OCI-LY7 (cell line): ENCODE measurements at regions not wholly inside any gene's neighbourhood (a gene's known extent, or its start where the extent isn't known, plus 50 kb on each side); places are given as distances from the start of the nearest gene placed in this dataset.

ENCODE experiments used
- BruUV-seq: library from RNA; stranded (reverse); fragments of 400-500 nt; replicated peaks from 2 replicates; lab custom pipeline; 2021; lab: Mats Ljungman, UMichigan
- CTCF ChIA-PET: fragments of 300-600 bp; sonication (Branson Sonifier 250); formaldehyde crosslinking; loops from one replicate; lab custom pipeline; 2022; ENCODE audit warnings: antibody characterized with exemption; ENCODE audit not compliant: unreplicated experiment; lab: Charles Lee
- POLR2A ChIA-PET: fragments of 300-600 bp; sonication (Branson Sonifier 250); formaldehyde crosslinking; loops from one replicate; lab custom pipeline; 2022; ENCODE audit warnings: antibody characterized with exemption; lab: Charles Lee
- DNase-seq: peaks from one replicate; pipeline ENCODE4 v3.0.0-alpha.2; 2015; ENCODE audit warnings: low spot score
- H2AFZ ChIP-seq: fragments of 200-600 bp; sonication (generic), shearing (Covaris generic); 2 replicates; pipeline ENCODE4 v1.6.1; 2014; ENCODE audit warnings: mild to moderate bottlenecking, antibody characterized with exemption, low read length, moderate library complexity
- H3K27ac ChIP-seq: fragments of 200-600 bp; sonication (generic); 2 replicates; pipeline ENCODE4 v1.5.1; 2014; ENCODE audit warnings: mixed run types, low read depth, mild to moderate bottlenecking, moderate library complexity, low read length, inconsistent platforms; ENCODE audit not compliant: poor library complexity, severe bottlenecking
- H3K36me3 ChIP-seq: fragments of 200-600 bp; sonication (generic); 2 replicates; pipeline ENCODE4 v1.6.1; 2014; ENCODE audit warnings: mild to moderate bottlenecking, antibody characterized with exemption, low read length, moderate library complexity, mixed read lengths; ENCODE audit not compliant: insufficient read depth
- H3K4me1 ChIP-seq: fragments of 200-600 bp; sonication (generic); 2 replicates; pipeline ENCODE4 v1.5.1; 2014; ENCODE audit warnings: mild to moderate bottlenecking, low read length; ENCODE audit not compliant: insufficient read depth, poor library complexity, severe bottlenecking
- H3K4me2 ChIP-seq: fragments of 200-600 bp; sonication (generic); 2 replicates; pipeline ENCODE4 v1.6.1; 2014; ENCODE audit warnings: mild to moderate bottlenecking, low read length
- H3K4me3 ChIP-seq: fragments of 200-600 bp; sonication (generic); 2 replicates; pipeline ENCODE4 v1.5.1; 2014; ENCODE audit warnings: mild to moderate bottlenecking, low read depth, low read length; ENCODE audit not compliant: poor library complexity, severe bottlenecking
- H3K79me2 ChIP-seq: fragments of 200-600 bp; sonication (generic); 2 replicates; pipeline ENCODE4 v1.6.1; 2016; ENCODE audit warnings: low read depth, mild to moderate bottlenecking, low read length, moderate library complexity, mixed read lengths; ENCODE audit not compliant: insufficient read depth
- H3K9me2 ChIP-seq: fragments of 200-600 bp; sonication (generic); 2 replicates; pipeline ENCODE4 v1.6.1; 2016; ENCODE audit warnings: mild to moderate bottlenecking, low read length, mixed read lengths; ENCODE audit not compliant: insufficient read depth
- H3K9me3 ChIP-seq: fragments of 200-600 bp; sonication (generic); 2 replicates; pipeline ENCODE4 v1.6.1; 2014; ENCODE audit warnings: mild to moderate bottlenecking, mixed run types, low read length, mixed read lengths
- H4K20me1 ChIP-seq: fragments of 200-600 bp; sonication (generic); 2 replicates; pipeline ENCODE4 v1.6.1; 2014; ENCODE audit warnings: mild to moderate bottlenecking, antibody characterized with exemption, low read length, moderate library complexity, mixed read lengths; ENCODE audit not compliant: insufficient read depth
- CTCF ChIP-seq: fragments of 200-600 bp; sonication (generic); conservative IDR thresholded peaks from 2 replicates; pipeline ENCODE4 v1.5.1; 2014; ENCODE audit warnings: mild to moderate bottlenecking, antibody characterized with exemption, low read length, moderate library complexity, mixed read lengths
- EZH2phosphoT487 ChIP-seq: fragments of 200-600 bp; sonication (generic); IDR thresholded peaks from 2 replicates; pipeline ENCODE4 v1.6.1; 2018; ENCODE audit warnings: low read depth, borderline replicate concordance, mild to moderate bottlenecking, mixed run types, antibody characterized with exemption, low read length, moderate library complexity, mixed read lengths
- intact Hi-C: fragments of 100-400 bp; cut with micrococcal nuclease; formaldehyde crosslinking; loops from one replicate; pipeline ENCODE4 v1.10.0; 2022; ENCODE audit not compliant: unreplicated experiment

DNA sequence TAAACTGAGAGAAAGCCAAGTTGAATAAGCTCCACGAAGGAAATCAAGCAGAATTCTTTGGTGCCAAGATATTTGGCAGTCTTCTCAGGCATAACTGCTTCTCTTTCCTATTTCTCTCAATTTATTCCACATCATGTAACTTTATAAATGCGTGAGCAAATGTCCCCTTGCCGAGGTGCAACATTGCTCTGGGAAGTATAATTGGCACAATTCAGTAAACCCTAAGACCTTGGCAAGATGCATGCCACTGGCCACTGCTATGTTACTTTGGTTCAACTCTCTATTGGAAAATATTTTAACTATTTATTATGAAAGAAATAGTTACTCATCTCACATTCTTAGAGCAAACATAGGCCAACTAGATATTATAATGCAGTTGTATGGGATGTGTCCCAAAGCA, 170.2 kb downstream of the SUCNR1 start:
- no peaks in the 10 kb centered on the region for H3K79me2 ChIP-seq
- no peak for DNase-seq
- no peak overlapping the region for H2AFZ ChIP-seq
- no peak overlapping the region for H3K27ac ChIP-seq
- H3K9me2 ChIP-seq, result no peaks in the 10 kb centered on the region
- no peak overlapping the region for H3K4me2 ChIP-seq
- ChIA-PET POLR2A (interaction anchor here (0.6 kb wide), 1 partner anchor 565 kb away, joined by 3 read pairs; no protein-coding TSS in a partner anchor), CTCF (no interaction called here)
- intact Hi-C loops, result no loop called here
- no peaks in the 10 kb centered on the region for H4K20me1 ChIP-seq
- no TSS peak for BruUV-seq
- TF ChIP-seq CTCF (no peak), EZH2phosphoT487 (no peak)
- H3K36me3 ChIP-seq, result no peaks in the 10 kb centered on the region
- no peaks in the 10 kb centered on the region for H3K4me1 ChIP-seq
- no peaks in the 10 kb centered on the region for H3K9me3 ChIP-seq
- H3K4me3 ChIP-seq, result no peak overlapping the region

DNA sequence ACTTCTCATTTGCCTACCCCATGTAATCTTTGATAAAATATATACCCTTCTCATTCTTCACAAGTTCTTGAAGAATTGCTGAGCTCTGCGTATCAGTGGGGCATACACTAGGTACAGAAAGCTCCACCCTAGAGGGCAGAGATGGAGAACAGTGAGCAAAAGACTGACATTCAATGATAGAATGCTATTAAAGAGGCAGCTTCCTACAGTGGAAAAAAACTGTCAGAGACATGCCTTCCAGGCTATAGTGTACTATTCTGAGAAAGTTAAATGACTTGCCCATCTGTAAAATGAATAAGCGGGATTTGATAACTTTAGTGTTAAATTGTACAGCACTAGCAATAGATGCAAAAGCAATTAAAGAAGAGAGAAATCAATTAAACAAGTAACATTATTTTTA, 172.8 kb downstream of the SUCNR1 start:
- no peak overlapping the region for H3K27ac ChIP-seq
- no peak overlapping the region for H3K4me2 ChIP-seq
- no peaks in the 10 kb centered on the region for H3K4me1 ChIP-seq
- no peaks in the 10 kb centered on the region for H3K9me3 ChIP-seq
- intact Hi-C loops, result no loop called here
- no peaks in the 10 kb centered on the region for H3K9me2 ChIP-seq
- no peak for DNase-seq
- no peak overlapping the region for H2AFZ ChIP-seq
- ChIA-PET CTCF (no interaction called here), POLR2A (interaction anchor here (0.6 to 0.9 kb wide), 2 partner anchors 12 to 244 kb away, joined by 3 to 7 read pairs; no protein-coding TSS in a partner anchor)
- H3K36me3 ChIP-seq, result no peaks in the 10 kb centered on the region
- H3K4me3 ChIP-seq, result no peak overlapping the region
- TF ChIP-seq CTCF (no peak), EZH2phosphoT487 (no peak)
- H4K20me1 ChIP-seq, result no peaks in the 10 kb centered on the region
- H3K79me2 ChIP-seq, result no peaks in the 10 kb centered on the region
- no TSS peak for BruUV-seq

- Histone ChIP-seq H3K4me1 (no peaks in the 10 kb centered on the region), H3K9me2 (no peaks in the 10 kb centered on the region), H3K36me3 (no peaks in the 10 kb centered on the region), H3K27ac (no peak overlapping the region), H3K9me3 (no peaks in the 10 kb centered on the region), H3K79me2 (no peaks in the 10 kb centered on the region), H4K20me1 (no peaks in the 10 kb centered on the region), H2AFZ (no peak overlapping the region), H3K4me2 (no peak overlapping the region), H3K4me3 (no peak overlapping the region)
- POLR2A ChIA-PET, result no interaction called here
- intact Hi-C loops, result no loop called here
- BruUV-seq, result no TSS peak
- CTCF ChIA-PET, result no interaction called here
- TF ChIP-seq CTCF (no peak), EZH2phosphoT487 (no peak)
- no peak for DNase-seq
Measured at GRCh38 chr3:152047465-152047864, 174.0 kb downstream of the SUCNR1 start.
